H1 (cell line): ENCODE measurements at regions not wholly inside any gene's neighbourhood (a gene's known extent, or its start where the extent isn't known, plus 50 kb on each side); places are given as distances from the start of the nearest gene placed in this dataset.

Experiments used
- CTCF ChIA-PET: fragments of 300-600 bp; sonication (Branson Sonifier 250); formaldehyde crosslinking; loops from one replicate; lab custom pipeline; 2021; ENCODE audit not compliant: partially characterized antibody; lab: Charles Lee
- POLR2A ChIA-PET: fragments of 300-600 bp; sonication (Branson Sonifier 250); formaldehyde crosslinking; loops from one replicate; lab custom pipeline; 2021; ENCODE audit warnings: inconsistent platforms; ENCODE audit not compliant: partially characterized antibody; lab: Charles Lee
- DNase-seq, 2 experiments: peaks; one replicate each; pipeline versions ENCODE4 v3.0.0 to v3.0.0-alpha.2; 2010 to 2022; ENCODE audit warnings: low spot score in 2 of 2, low read depth in 1 of 2, mixed read lengths in 1 of 2
- FAIRE-seq: peaks from 2 replicates; lab custom pipeline; 2011; peaks lifted over from hg19 to GRCh38; lab: Jason Lieb, UNC
- H2AFZ ChIP-seq: 2 replicates; pipeline ENCODE4 v1.8.1; 2012; ENCODE audit warnings: low read length, inconsistent platforms
- H2AK5ac ChIP-seq: 2 replicates; pipeline ENCODE4 v1.6.1; 2013; ENCODE audit warnings: low read depth, low read length
- H2BK120ac ChIP-seq: replicated peaks from 2 replicates; pipeline ENCODE3; 2013; ENCODE audit warnings: low read depth, low read length, inconsistent platforms
- H2BK12ac ChIP-seq: 2 replicates; pipeline ENCODE4 v1.6.1; 2013; ENCODE audit warnings: low read depth, low read length
- H2BK15ac ChIP-seq: 2 replicates; pipeline ENCODE4 v1.6.1; 2013; ENCODE audit warnings: low read length
- H2BK20ac ChIP-seq: 2 replicates; pipeline ENCODE4 v1.6.1; 2013; ENCODE audit warnings: low read length
- H2BK5ac ChIP-seq: 2 replicates; pipeline ENCODE4 v1.6.1; 2013; ENCODE audit warnings: low read depth, low read length
- H3K14ac ChIP-seq: 2 replicates; pipeline ENCODE4 v1.6.1; 2013; ENCODE audit warnings: inconsistent platforms; ENCODE audit not compliant: insufficient read length
- H3K18ac ChIP-seq: 2 replicates; pipeline ENCODE4 v1.6.1; 2013; ENCODE audit warnings: low read length; ENCODE audit errors: extremely low read depth
- H3K23ac ChIP-seq: 2 replicates; pipeline ENCODE4 v1.6.1; 2013; ENCODE audit warnings: inconsistent platforms; ENCODE audit not compliant: insufficient read length
- H3K23me2 ChIP-seq: 2 replicates; pipeline ENCODE4 v1.6.1; 2013; ENCODE audit warnings: low read depth, low read length
- H3K27ac ChIP-seq: 2 replicates; pipeline ENCODE4 v1.6.1; 2011; ENCODE audit warnings: low read depth, low read length, inconsistent platforms
- H3K27me3 ChIP-seq, 4 experiments: replicated peaks in 1 of 4; 1 replicate in 1 of 4; 2 replicates in 3 of 4; pipeline versions ENCODE4 v1.6.1 to v1.8.1; 2011 to 2013; ENCODE audit warnings: low read length in 3 of 4, mild to moderate bottlenecking in 3 of 4, inconsistent platforms in 2 of 4, mixed read lengths in 2 of 4, moderate library complexity in 1 of 4; ENCODE audit not compliant: control insufficient read depth in 3 of 4, insufficient read depth in 3 of 4; ENCODE audit errors: extremely low read depth in 1 of 4
- H3K36me3 ChIP-seq, 4 experiments: 2 replicates each; pipeline versions ENCODE4 v1.6.1 to v1.8.1; 2011 to 2013; ENCODE audit warnings: mild to moderate bottlenecking in 4 of 4, low read length in 3 of 4, moderate library complexity in 2 of 4, control low read depth in 1 of 4, inconsistent platforms in 1 of 4; ENCODE audit not compliant: insufficient read depth in 4 of 4, control insufficient read depth in 2 of 4
- H3K4ac ChIP-seq: replicated peaks from 2 replicates; pipeline ENCODE3; 2013; ENCODE audit warnings: low read length, low read depth, mixed read lengths, inconsistent platforms; ENCODE audit not compliant: insufficient read length
- H3K4me1 ChIP-seq, 4 experiments: replicated peaks in 1 of 4; 1 replicate in 1 of 4; 2 replicates in 3 of 4; pipeline versions ENCODE4 v1.6.1 to v1.8.1; 2011 to 2013; ENCODE audit warnings: low read length in 3 of 4, inconsistent platforms in 2 of 4, mixed read lengths in 1 of 4; ENCODE audit not compliant: insufficient read depth in 4 of 4, control insufficient read depth in 3 of 4
- H3K4me2 ChIP-seq, 2 experiments: 2 replicates each; pipeline versions ENCODE4 v1.6.1 to v1.8.1; 2011 to 2013; ENCODE audit warnings: low read depth in 2 of 2, low read length in 2 of 2, control low read depth in 1 of 2, inconsistent platforms in 1 of 2, mild to moderate bottlenecking in 1 of 2; ENCODE audit not compliant: insufficient read depth in 1 of 2
- H3K4me3 ChIP-seq, 4 experiments: fragments of 200-600, 300-600 bp in 1 of 4; sonication (generic), shearing (Covaris generic), sonication (Bioruptor Twin) in 1 of 4; 2 replicates each; pipeline versions ENCODE4 v1.5.1 to v1.8.1; 2011 to 2016; ENCODE audit warnings: low read length in 4 of 4, low read depth in 3 of 4, control low read depth in 2 of 4, inconsistent platforms in 2 of 4, mild to moderate bottlenecking in 2 of 4, mixed read lengths in 1 of 4, moderate library complexity in 1 of 4; ENCODE audit not compliant: insufficient read depth in 2 of 4; ENCODE audit errors: extremely low read depth in 1 of 4
- H3K56ac ChIP-seq: replicated peaks from 2 replicates; pipeline ENCODE3; 2013; ENCODE audit warnings: low read depth, mild to moderate bottlenecking, mixed read lengths, low read length, inconsistent platforms; ENCODE audit not compliant: insufficient read length
- H3K79me1 ChIP-seq: 2 replicates; pipeline ENCODE4 v1.6.1; 2013; ENCODE audit warnings: low read depth, low read length, control low read depth
- H3K79me2 ChIP-seq, 2 experiments: 2 replicates each; pipeline versions ENCODE4 v1.6.1 to v1.8.1; 2012 to 2013; ENCODE audit warnings: low read length in 2 of 2, mild to moderate bottlenecking in 2 of 2, inconsistent platforms in 1 of 2; ENCODE audit not compliant: insufficient read depth in 2 of 2, control insufficient read depth in 1 of 2
- H3K9ac ChIP-seq, 4 experiments: replicated peaks in 1 of 4; 1 replicate in 1 of 4; 2 replicates in 3 of 4; pipeline versions ENCODE4 v1.6.1 to v1.8.1; 2011 to 2013; ENCODE audit warnings: low read depth in 3 of 4, low read length in 3 of 4, control low read depth in 2 of 4, mild to moderate bottlenecking in 2 of 4, moderate library complexity in 2 of 4, inconsistent platforms in 1 of 4; ENCODE audit errors: extremely low read depth in 1 of 4
- H3K9me3 ChIP-seq, 2 experiments: 2 replicates each; pipeline versions ENCODE4 v1.6.1 to v1.8.1; 2012 to 2013; ENCODE audit warnings: mild to moderate bottlenecking in 2 of 2, moderate library complexity in 2 of 2, control low read depth in 1 of 2, inconsistent platforms in 1 of 2, low read depth in 1 of 2, low read length in 1 of 2, mixed read lengths in 1 of 2; ENCODE audit not compliant: insufficient read depth in 2 of 2
- H4K20me1 ChIP-seq, 2 experiments: replicated peaks in 1 of 2; 2 replicates each; pipeline versions ENCODE3 to v1.8.1; 2011 to 2013; ENCODE audit warnings: inconsistent platforms in 2 of 2, low read length in 2 of 2, mild to moderate bottlenecking in 1 of 2; ENCODE audit not compliant: insufficient read depth in 2 of 2, control insufficient read depth in 1 of 2
- H4K5ac ChIP-seq: 2 replicates; pipeline ENCODE4 v1.6.1; 2013; ENCODE audit warnings: low read length, low read depth, mixed read lengths, inconsistent platforms; ENCODE audit not compliant: insufficient read length
- H4K8ac ChIP-seq: 2 replicates; pipeline ENCODE4 v1.8.0; 2013; ENCODE audit warnings: mild to moderate bottlenecking, moderate library complexity, low read length, inconsistent platforms; ENCODE audit not compliant: insufficient read depth; ENCODE audit errors: extremely low read depth
- H4K91ac ChIP-seq: replicated peaks from 2 replicates; pipeline ENCODE3; 2013; ENCODE audit warnings: low read length, mixed read lengths, inconsistent platforms; ENCODE audit not compliant: insufficient read length
- CHD1 ChIP-seq: IDR thresholded peaks from 2 replicates; pipeline ENCODE4 v1.6.1; 2012; ENCODE audit warnings: low read depth, low read length, improper control_type of control experiment
- EZH2 ChIP-seq: fragments of 200-600 bp; sonication (generic); IDR thresholded peaks from 2 replicates; pipeline ENCODE4 v1.7.1; 2012; ENCODE audit warnings: low read depth, mild to moderate bottlenecking, moderate library complexity, low read length, inconsistent platforms; ENCODE audit not compliant: severe bottlenecking
- FOSL1 ChIP-seq: IDR thresholded peaks from 2 replicates; pipeline ENCODE4 v1.6.1; 2011; ENCODE audit warnings: mild to moderate bottlenecking, low read depth, low read length, moderate library complexity; ENCODE audit not compliant: insufficient read depth
- KDM1A ChIP-seq: fragments of 200-600, 300-600 bp; sonication (generic); IDR thresholded peaks from 2 replicates; pipeline ENCODE4 v1.7.1; 2016; ENCODE audit warnings: mild to moderate bottlenecking, low read length, borderline replicate concordance
- NANOG ChIP-seq: IDR thresholded peaks from 2 replicates; pipeline ENCODE4 v1.6.1; 2011; ENCODE audit warnings: low read length, low read depth, mild to moderate bottlenecking, inconsistent platforms; ENCODE audit not compliant: insufficient read depth, poor library complexity, severe bottlenecking
- PHF8 ChIP-seq: fragments of 200-600 bp; sonication (generic); conservative IDR thresholded peaks from 2 replicates; pipeline ENCODE4 v1.7.1; 2012; ENCODE audit warnings: low read depth, mild to moderate bottlenecking, inconsistent platforms, low read length, moderate library complexity
- POU5F1 ChIP-seq: IDR thresholded peaks from 2 replicates; pipeline ENCODE4 v1.6.1; 2011; ENCODE audit warnings: low read depth, mild to moderate bottlenecking, low read length, moderate library complexity
- RAD21 ChIP-seq, 2 experiments: IDR thresholded peaks in 1 of 2; conservative IDR thresholded peaks in 1 of 2; 2 replicates each; pipeline ENCODE4 v1.6.1; 2011; ENCODE audit warnings: low read depth in 2 of 2, low read length in 2 of 2, improper control_type of control experiment in 1 of 2, inconsistent platforms in 1 of 2, mild to moderate bottlenecking in 1 of 2, moderate library complexity in 1 of 2
- RXRA ChIP-seq: IDR thresholded peaks from 2 replicates; pipeline ENCODE4 v1.6.1; 2011; ENCODE audit warnings: low read depth, mild to moderate bottlenecking, low read length, moderate library complexity; ENCODE audit not compliant: insufficient read depth
- SIX5 ChIP-seq: IDR thresholded peaks from 2 replicates; pipeline ENCODE4 v1.6.1; 2011; ENCODE audit warnings: mild to moderate bottlenecking, low read depth, low read length
- TCF12 ChIP-seq: IDR thresholded peaks from 2 replicates; pipeline ENCODE4 v1.6.1; 2011; ENCODE audit warnings: low read depth, mild to moderate bottlenecking, low read length
- WGBS, 2 experiments: shearing (Covaris generic) in 1 of 2; methylation state at CpG; one replicate each; pipeline versions ENCODE4 v1.1.6 to v1.1.7; 2013 to 2015; ENCODE audit warnings: low lambda C conversion rate in 2 of 2, mixed read lengths in 2 of 2, inconsistent platforms in 1 of 2, low coverage in 1 of 2, missing lambda C conversion rate in 1 of 2; ENCODE audit not compliant: insufficient replicate concordance in 2 of 2, insufficient coverage in 1 of 2, insufficient read length in 1 of 2; ENCODE audit errors: extremely low coverage in 1 of 2, missing lambda C conversion rate in 1 of 2; 5-methylcytosine and 5-hydroxymethylcytosine counted together
- TF ChIP-seq, protein P1 (sequence below): IDR thresholded peaks from 2 replicates; pipeline ENCODE4 v1.6.1; 2011; ENCODE audit warnings: low read length, improper control_type of control experiment

DNA sequence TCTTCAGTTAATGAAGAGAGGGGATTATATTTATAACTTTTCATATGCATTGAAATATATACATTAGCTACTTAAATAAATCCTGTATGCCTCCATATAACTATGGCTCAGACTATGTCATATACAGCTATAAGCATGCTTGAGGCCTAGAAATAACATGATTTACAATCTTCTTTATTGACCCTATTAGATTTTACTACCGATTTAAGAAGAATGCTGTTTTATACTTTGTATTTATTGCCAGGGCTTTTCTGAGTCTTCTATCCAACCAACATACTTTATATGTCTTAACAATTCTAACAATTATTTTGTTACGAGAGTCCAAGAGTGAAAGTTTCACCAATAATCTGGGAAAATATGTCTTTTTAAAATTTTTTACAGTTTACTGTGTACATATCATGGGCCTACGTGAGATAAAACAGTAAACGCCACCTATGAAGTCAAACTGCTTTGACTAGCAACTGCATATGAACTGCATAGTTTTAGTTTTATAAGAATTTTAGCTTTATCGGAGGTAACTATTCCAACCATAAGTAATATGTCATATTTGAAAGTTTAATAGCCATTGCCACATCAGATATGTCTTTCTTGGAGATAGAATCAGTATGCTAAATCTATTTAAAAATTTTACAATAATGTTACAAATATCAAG, 861.0 kb downstream of the USP25 start:
- no peak overlapping the region for H3K18ac ChIP-seq
- no peaks in the 10 kb centered on the region for H3K79me2 ChIP-seq
- H2AK5ac ChIP-seq = no peak overlapping the region
- H2BK20ac ChIP-seq = no peak overlapping the region
- no peak overlapping the region for H3K23ac ChIP-seq
- no peak overlapping the region for H3K4ac ChIP-seq
- no peak overlapping the region for H3K4me2 ChIP-seq
- H3K56ac ChIP-seq = no peak overlapping the region
- no peak overlapping the region for H3K4me3 ChIP-seq
- no peak overlapping the region for H2BK5ac ChIP-seq
- no peak overlapping the region for H2BK12ac ChIP-seq
- ChIA-PET CTCF (interaction anchor here (1.8 kb wide), 1 partner anchor 18 kb away, joined by 10 read pairs; no protein-coding TSS in a partner anchor), POLR2A (no interaction called here)
- FAIRE-seq (no peak), DNase-seq (no peak)
- no peaks in the 10 kb centered on the region for H3K27me3 ChIP-seq
- no peak overlapping the region for H2BK120ac ChIP-seq
- H2AFZ ChIP-seq = no peak overlapping the region
- no peak overlapping the region for H4K5ac ChIP-seq
- WGBS, 2 experiments = 92% methylated on average over 5 of the region's 5 CpGs; no CpG with 5 or more reads in 1 of the 2 experiments
- H4K8ac ChIP-seq = no peak overlapping the region
- H3K4me1 ChIP-seq = peaks cover 0 to 3% (median 2%) of the 10 kb centered on the region in 4 experiments; a peak in 4 of 7 replicates
- no peaks in the 10 kb centered on the region for H3K9me3 ChIP-seq
- H3K14ac ChIP-seq = no peak overlapping the region
- H2BK15ac ChIP-seq = no peak overlapping the region
- no peaks in the 10 kb centered on the region for H3K36me3 ChIP-seq
- H3K27ac ChIP-seq = no peak overlapping the region
- H3K23me2 ChIP-seq = no peaks in the 10 kb centered on the region
- no peaks in the 10 kb centered on the region for H4K20me1 ChIP-seq
- H3K79me1 ChIP-seq = no peaks in the 10 kb centered on the region
- H4K91ac ChIP-seq = no peak overlapping the region
- H3K9ac ChIP-seq = no peak overlapping the region
- TF ChIP-seq FOSL1 (no peak), EZH2 (no peak), NANOG (no peak), SIX5 (no peak), RXRA (no peak), PHF8 (no peak), TCF12 (no peak), RAD21 (IDR thresholded peaks at IDR 0.05 in 1 of 2, conservative IDR thresholded peaks at IDR 0.05 in 1 of 2; ENCODE audit: low read depth in 2 of 2, low read length in 2 of 2) (no peak), KDM1A (no peak), POU5F1 (no peak), CHD1 (no peak)
- TF ChIP-seq, protein P1, sequence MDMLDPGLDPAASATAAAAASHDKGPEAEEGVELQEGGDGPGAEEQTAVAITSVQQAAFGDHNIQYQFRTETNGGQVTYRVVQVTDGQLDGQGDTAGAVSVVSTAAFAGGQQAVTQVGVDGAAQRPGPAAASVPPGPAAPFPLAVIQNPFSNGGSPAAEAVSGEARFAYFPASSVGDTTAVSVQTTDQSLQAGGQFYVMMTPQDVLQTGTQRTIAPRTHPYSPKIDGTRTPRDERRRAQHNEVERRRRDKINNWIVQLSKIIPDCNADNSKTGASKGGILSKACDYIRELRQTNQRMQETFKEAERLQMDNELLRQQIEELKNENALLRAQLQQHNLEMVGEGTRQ = no peak
